ENCODE measurements at regions not wholly inside any gene's neighbourhood (a gene's known extent, or its start where the extent isn't known, plus 50 kb on each side); places are given as distances from the start of the nearest gene placed in this dataset.

GRCh38 chr6:4313044-4313686 lies 177.8 kb upstream of the ECI2 start:
- DNase-seq = no peak

- DNase-seq = no peak
Measured at GRCh38 chr6:4311976-4312860, 176.8 kb upstream of the ECI2 start.

GRCh38 chr6:4309540-4309939 lies 174.2 kb upstream of the ECI2 start:
- DNase-seq = no peak

- no peak for DNase-seq
Measured at GRCh38 chr6:4308364-4308763, 173.0 kb upstream of the ECI2 start.

- no peak for DNase-seq
Measured at GRCh38 chr6:4304927-4305455, 169.6 kb upstream of the ECI2 start.

- DNase-seq = no peak
Measured at GRCh38 chr6:4303638-4304037, 168.3 kb upstream of the ECI2 start.

- DNase-seq = no peak
Measured at GRCh38 chr6:4302524-4302923, 167.1 kb upstream of the ECI2 start.

- no peak for DNase-seq
Measured at GRCh38 chr6:4301871-4302270, 166.5 kb upstream of the ECI2 start.

- no peak for DNase-seq
Measured at GRCh38 chr6:4300917-4301316, 165.5 kb upstream of the ECI2 start.

- DNase-seq = no peak
Measured at GRCh38 chr6:4299476-4299875, 164.1 kb upstream of the ECI2 start.

GRCh38 chr6:4297348-4297747 lies 162.0 kb upstream of the ECI2 start:
- DNase-seq = no peak

- DNase-seq = no peak
Measured at GRCh38 chr6:4296552-4296951, 161.2 kb upstream of the ECI2 start.

GRCh38 chr6:4295783-4296155 lies 160.4 kb upstream of the ECI2 start:
- DNase-seq = no peak

GRCh38 chr6:4295058-4295782 lies 159.8 kb upstream of the ECI2 start:
- no peak for DNase-seq

GRCh38 chr6:4294636-4295035 lies 159.3 kb upstream of the ECI2 start:
- DNase-seq = no peak

GRCh38 chr6:4291453-4292403 lies 156.4 kb upstream of the ECI2 start:
- no peak for DNase-seq

GRCh38 chr6:4289770-4290320 lies 154.5 kb upstream of the ECI2 start:
- DNase-seq = no peak

- peak; percentile 5 for DNase-seq
Measured at GRCh38 chr6:4287811-4288244, 152.5 kb upstream of the ECI2 start.

GRCh38 chr6:4287372-4287771 lies 152.0 kb upstream of the ECI2 start:
- DNase-seq = no peak

GRCh38 chr6:4282926-4283325 lies 147.6 kb upstream of the ECI2 start:
- DNase-seq = no peak

- DNase-seq = peak; percentile 55
Measured at GRCh38 chr6:4281341-4282293, 146.2 kb upstream of the ECI2 start.
